ENCODE measurements at regions not wholly inside any gene's neighbourhood (a gene's known extent, or its start where the extent isn't known, plus 50 kb on each side); places are given as distances from the start of the nearest gene placed in this dataset.
"Not testable (repeated sequence)": the region's sequence is repeated elsewhere in the genome, so short reads cannot be mapped to it uniquely, and the experiment has no call there.

GRCh38 chr6:121549736-121550135 is 114.3 kb downstream of the GJA1 start:
- Histone ChIP-seq H3K4me3 (ENCODE audit: low read depth, low read length) (no peak overlapping the region), H3K36me3 (ENCODE audit: control insufficient read depth, insufficient read depth, low read length) (no peaks in the 10 kb centered on the region), H3K27me3 (ENCODE audit: control insufficient read depth, insufficient read depth, low read length) (no peaks in the 10 kb centered on the region)
- TF ChIP-seq CTCF (IDR thresholded peaks at IDR 0.05; ENCODE audit: insufficient read depth, low read length, poor library complexity, severe bottlenecking): no peak
- peak; percentile 12 for DNase-seq (ENCODE audit: low read depth)

- DNase-seq (ENCODE audit: low read depth): no peak
- Histone ChIP-seq H3K4me3 (ENCODE audit: low read depth, low read length) (no peak overlapping the region), H3K27me3 (ENCODE audit: control insufficient read depth, insufficient read depth, low read length) (no peaks in the 10 kb centered on the region), H3K36me3 (ENCODE audit: control insufficient read depth, insufficient read depth, low read length) (no peaks in the 10 kb centered on the region)
- no peak for TF ChIP-seq CTCF (IDR thresholded peaks at IDR 0.05; ENCODE audit: insufficient read depth, low read length, poor library complexity, severe bottlenecking)
Measured at GRCh38 chr6:121550491-121551010, 115.1 kb downstream of the GJA1 start.

- Histone ChIP-seq H3K4me3 (ENCODE audit: low read depth, low read length) (no peak overlapping the region), H3K36me3 (ENCODE audit: control insufficient read depth, insufficient read depth, low read length) (no peaks in the 10 kb centered on the region), H3K27me3 (ENCODE audit: control insufficient read depth, insufficient read depth, low read length) (no peaks in the 10 kb centered on the region)
- TF ChIP-seq CTCF (IDR thresholded peaks at IDR 0.05; ENCODE audit: insufficient read depth, low read length, poor library complexity, severe bottlenecking): no peak
- no peak for DNase-seq (ENCODE audit: low read depth)
Measured at GRCh38 chr6:121555201-121555600, 119.8 kb downstream of the GJA1 start.

GRCh38 chr6:121556149-121556548 is 120.7 kb downstream of the GJA1 start:
- DNase-seq (ENCODE audit: low read depth); H3K36me3 ChIP-seq (ENCODE audit: control insufficient read depth, insufficient read depth, low read length); H3K4me3 ChIP-seq (ENCODE audit: low read depth, low read length); H3K27me3 ChIP-seq (ENCODE audit: control insufficient read depth, insufficient read depth, low read length): not testable (repeated sequence)

GRCh38 chr6:121557146-121557940 is 121.9 kb downstream of the GJA1 start:
- TF ChIP-seq CTCF (IDR thresholded peaks at IDR 0.05; ENCODE audit: insufficient read depth, low read length, poor library complexity, severe bottlenecking): no peak
- no peaks in the 10 kb centered on the region for H3K27me3 ChIP-seq (ENCODE audit: control insufficient read depth, insufficient read depth, low read length)
- H3K36me3 ChIP-seq (ENCODE audit: control insufficient read depth, insufficient read depth, low read length): no peaks in the 10 kb centered on the region
- no peak for DNase-seq (ENCODE audit: low read depth)
- H3K4me3 ChIP-seq (ENCODE audit: low read depth, low read length): no peak overlapping the region

GRCh38 chr6:121559611-121560269 is 124.3 kb downstream of the GJA1 start:
- H3K4me3 ChIP-seq (ENCODE audit: low read depth, low read length): no peak overlapping the region
- TF ChIP-seq CTCF (IDR thresholded peaks at IDR 0.05; ENCODE audit: insufficient read depth, low read length, poor library complexity, severe bottlenecking): no peak
- DNase-seq (ENCODE audit: low read depth): no peak
- no peaks in the 10 kb centered on the region for H3K27me3 ChIP-seq (ENCODE audit: control insufficient read depth, insufficient read depth, low read length)
- no peaks in the 10 kb centered on the region for H3K36me3 ChIP-seq (ENCODE audit: control insufficient read depth, insufficient read depth, low read length)

Measured in kidney epithelial cell (primary cell).